HUES48 (cell line): ENCODE measurements at regions not wholly inside any gene's neighbourhood (a gene's known extent, or its start where the extent isn't known, plus 50 kb on each side); places are given as distances from the start of the nearest gene placed in this dataset.

Experiments used
- H3K27ac ChIP-seq: one replicate; pipeline ENCODE4 v1.7.0; 2013; ENCODE audit warnings: low read depth, low read length, inconsistent platforms
- H3K27me3 ChIP-seq: 2 replicates; pipeline ENCODE4 v1.6.1; 2013; ENCODE audit warnings: mild to moderate bottlenecking, low read length; ENCODE audit not compliant: control insufficient read depth, insufficient read depth
- H3K36me3 ChIP-seq: 2 replicates; pipeline ENCODE4 v1.6.1; 2013; ENCODE audit warnings: low read length; ENCODE audit not compliant: control insufficient read depth, insufficient read depth
- H3K4me1 ChIP-seq: 2 replicates; pipeline ENCODE4 v1.6.1; 2013; ENCODE audit warnings: mild to moderate bottlenecking, low read length; ENCODE audit not compliant: control insufficient read depth, insufficient read depth
- H3K4me3 ChIP-seq: 2 replicates; pipeline ENCODE4 v1.5.1; 2013; ENCODE audit warnings: mild to moderate bottlenecking, low read depth, low read length
- H3K9ac ChIP-seq: 2 replicates; pipeline ENCODE4 v1.6.1; 2013; ENCODE audit warnings: mild to moderate bottlenecking, low read depth, low read length, moderate library complexity
- H3K9me3 ChIP-seq: 2 replicates; pipeline ENCODE4 v1.6.1; 2013; ENCODE audit warnings: low read length; ENCODE audit not compliant: control insufficient read depth, insufficient read depth

DNA sequence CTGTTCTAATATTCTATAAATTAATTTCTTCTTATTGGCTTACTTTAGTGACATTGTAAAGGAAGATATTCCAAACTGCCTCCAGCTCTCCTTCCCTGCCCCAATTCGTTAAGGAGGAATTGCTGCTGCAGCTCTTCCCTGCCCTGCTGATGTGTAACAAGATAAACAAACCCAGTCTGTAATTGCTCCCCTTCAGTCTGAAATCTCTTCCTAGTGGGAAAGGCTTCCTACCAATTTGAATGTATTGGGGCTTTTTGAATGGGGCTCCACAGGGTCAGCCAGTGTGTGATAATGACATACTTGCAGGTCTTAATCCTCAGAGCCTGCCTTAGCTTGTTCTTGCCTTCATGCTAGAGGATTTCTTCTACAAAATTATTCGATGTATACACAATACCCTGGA lies 849.9 kb upstream of the GHITM start:
- Histone ChIP-seq H3K9me3 (no peaks in the 10 kb centered on the region), H3K27me3 (no peaks in the 10 kb centered on the region), H3K27ac (no peak overlapping the region), H3K4me3 (no peak overlapping the region), H3K4me1 (no peaks in the 10 kb centered on the region), H3K36me3 (no peaks in the 10 kb centered on the region), H3K9ac (no peak overlapping the region)

DNA sequence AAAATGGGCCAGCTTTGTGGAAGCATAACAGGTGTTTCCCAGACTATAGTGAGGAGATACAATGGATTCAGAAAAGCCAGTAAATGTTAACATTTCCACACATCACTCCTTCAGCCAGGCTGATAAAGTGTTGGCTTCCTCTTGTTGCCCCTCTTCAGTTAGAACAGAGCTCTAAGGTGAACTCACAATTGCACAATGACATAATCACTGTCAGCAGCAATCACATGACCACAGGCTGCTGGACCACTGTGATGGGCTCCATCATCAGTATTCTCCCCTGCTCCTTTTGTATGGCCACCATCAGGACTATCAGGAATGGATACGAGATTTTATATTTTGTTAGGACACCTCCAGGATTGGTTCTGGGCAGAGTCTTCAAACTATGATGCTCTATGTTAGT lies 849.4 kb upstream of the GHITM start:
- Histone ChIP-seq H3K27ac (no peak overlapping the region), H3K4me3 (no peak overlapping the region), H3K9ac (no peak overlapping the region), H3K36me3 (no peaks in the 10 kb centered on the region), H3K27me3 (no peaks in the 10 kb centered on the region), H3K9me3 (no peaks in the 10 kb centered on the region), H3K4me1 (no peaks in the 10 kb centered on the region)

DNA sequence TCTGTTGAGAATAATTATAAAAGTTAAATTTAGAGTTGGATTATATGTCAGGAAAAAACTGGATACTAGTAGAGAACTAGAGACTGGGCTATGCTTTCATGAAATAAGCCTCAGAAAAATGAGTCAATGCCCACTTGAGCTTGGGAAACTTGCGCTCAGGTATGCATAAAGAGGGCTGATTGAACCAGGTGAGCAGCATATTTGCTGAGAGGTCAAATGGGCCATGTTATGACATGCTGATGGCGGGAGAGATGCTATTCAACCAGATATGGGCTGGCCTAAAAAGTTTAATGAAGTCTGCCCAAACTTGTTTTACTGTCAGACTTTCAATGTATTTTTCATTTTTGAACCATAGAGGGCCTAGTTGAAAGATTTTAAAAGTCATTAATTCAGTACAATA lies 837.6 kb upstream of the GHITM start:
- H3K9me3 ChIP-seq, result no peaks in the 10 kb centered on the region

DNA sequence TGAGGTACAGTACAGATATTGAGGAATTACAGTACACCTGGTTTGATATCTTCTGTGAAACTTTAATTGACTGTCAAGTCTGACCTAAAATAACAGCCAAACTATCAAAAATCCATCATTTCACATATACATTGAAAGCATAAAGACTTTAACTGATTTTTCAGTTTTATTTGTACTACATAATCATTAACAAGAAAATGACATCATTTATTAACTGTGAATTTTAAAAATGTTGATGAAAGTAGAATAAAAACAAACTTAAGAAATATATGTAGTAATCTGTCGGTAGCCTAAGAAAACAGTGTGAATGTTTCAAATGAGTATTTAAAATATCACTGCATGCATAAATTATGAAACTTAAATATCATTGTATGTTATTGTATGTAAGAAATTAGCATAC lies 836.7 kb upstream of the GHITM start:
- no peak overlapping the region for H3K27ac ChIP-seq
- H3K4me1 ChIP-seq, result no peaks in the 10 kb centered on the region
- no peaks in the 10 kb centered on the region for H3K36me3 ChIP-seq
- H3K27me3 ChIP-seq, result no peaks in the 10 kb centered on the region
- H3K9me3 ChIP-seq, result no peaks in the 10 kb centered on the region
- H3K9ac ChIP-seq, result no peak overlapping the region
- H3K4me3 ChIP-seq, result no peak overlapping the region

More for the DNA sequence above, 837.6 kb upstream of the GHITM start:
- H3K4me1 ChIP-seq, result no peaks in the 10 kb centered on the region
- H3K9ac ChIP-seq, result no peak overlapping the region
- no peak overlapping the region for H3K4me3 ChIP-seq
- no peak overlapping the region for H3K27ac ChIP-seq
- no peaks in the 10 kb centered on the region for H3K27me3 ChIP-seq
- H3K36me3 ChIP-seq, result no peaks in the 10 kb centered on the region

DNA sequence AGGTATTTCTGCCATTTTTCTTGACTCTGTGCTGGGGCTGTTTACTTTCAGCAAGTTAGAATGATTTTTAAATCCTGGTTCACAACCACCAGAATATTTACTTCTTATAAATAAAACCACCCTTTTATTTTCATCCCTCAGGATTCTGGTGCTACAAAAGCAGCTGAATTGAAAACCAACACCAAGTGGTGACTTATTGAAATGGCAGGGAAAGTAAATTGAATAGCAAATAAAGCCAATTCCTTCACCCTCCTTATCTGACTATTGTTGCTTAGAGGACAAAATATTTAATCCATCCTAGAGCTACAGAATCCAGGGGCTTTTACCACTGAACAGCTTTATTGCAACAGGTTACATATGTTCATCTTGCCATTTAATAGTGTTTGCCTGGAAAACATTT lies 828.6 kb upstream of the GHITM start:
- Histone ChIP-seq H3K4me1 (no peaks in the 10 kb centered on the region), H3K36me3 (no peaks in the 10 kb centered on the region), H3K4me3 (no peak overlapping the region), H3K9me3 (no peaks in the 10 kb centered on the region), H3K27ac (no peak overlapping the region), H3K27me3 (no peaks in the 10 kb centered on the region), H3K9ac (no peak overlapping the region)

DNA sequence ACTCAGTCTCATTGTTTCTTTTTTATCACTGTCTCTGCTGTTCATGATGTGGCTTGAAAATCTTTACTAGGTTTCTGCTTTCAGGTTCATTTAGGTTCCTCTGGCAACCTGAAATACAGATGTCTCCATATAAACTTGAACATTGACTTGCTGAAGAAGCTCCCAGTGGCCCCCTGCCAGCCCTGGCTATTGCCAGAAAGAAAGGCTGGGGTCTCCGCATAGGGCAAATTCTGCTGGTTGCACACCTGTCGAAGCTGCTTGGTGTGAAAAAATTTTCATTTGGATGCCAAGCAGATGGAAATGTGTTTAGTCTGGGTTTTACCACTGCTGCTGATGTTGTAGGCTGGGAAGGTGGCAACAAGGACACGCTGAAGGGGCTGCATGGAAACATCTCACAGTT lies 826.7 kb upstream of the GHITM start:
- Histone ChIP-seq H3K27me3 (no peaks in the 10 kb centered on the region), H3K27ac (no peak overlapping the region), H3K4me1 (no peaks in the 10 kb centered on the region), H3K36me3 (no peaks in the 10 kb centered on the region), H3K9me3 (no peaks in the 10 kb centered on the region), H3K4me3 (no peak overlapping the region), H3K9ac (no peak overlapping the region)

DNA sequence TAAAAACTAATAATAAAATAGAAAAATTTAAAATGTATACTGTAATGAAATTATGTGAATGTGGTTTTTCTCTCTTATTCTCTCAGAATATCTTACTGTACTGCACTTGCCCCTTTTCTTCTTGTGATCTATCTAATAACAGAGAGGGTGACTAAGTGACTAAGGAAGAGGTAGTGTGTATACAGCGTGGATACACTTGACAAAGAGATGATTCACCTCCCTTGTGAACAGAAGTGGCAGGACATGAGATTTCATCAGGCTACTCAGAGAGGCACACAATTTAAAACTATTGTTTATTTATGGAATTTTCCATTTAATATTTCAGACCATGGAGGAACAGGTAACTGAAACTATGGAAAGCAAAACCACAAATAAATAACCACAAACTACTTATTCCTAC lies 806.6 kb upstream of the GHITM start:
- H3K4me1 ChIP-seq, result no peaks in the 10 kb centered on the region
- H3K36me3 ChIP-seq, result no peaks in the 10 kb centered on the region
- H3K4me3 ChIP-seq, result no peak overlapping the region
- no peak overlapping the region for H3K9ac ChIP-seq
- no peak overlapping the region for H3K27ac ChIP-seq
- no peaks in the 10 kb centered on the region for H3K27me3 ChIP-seq
- H3K9me3 ChIP-seq, result no peaks in the 10 kb centered on the region

DNA sequence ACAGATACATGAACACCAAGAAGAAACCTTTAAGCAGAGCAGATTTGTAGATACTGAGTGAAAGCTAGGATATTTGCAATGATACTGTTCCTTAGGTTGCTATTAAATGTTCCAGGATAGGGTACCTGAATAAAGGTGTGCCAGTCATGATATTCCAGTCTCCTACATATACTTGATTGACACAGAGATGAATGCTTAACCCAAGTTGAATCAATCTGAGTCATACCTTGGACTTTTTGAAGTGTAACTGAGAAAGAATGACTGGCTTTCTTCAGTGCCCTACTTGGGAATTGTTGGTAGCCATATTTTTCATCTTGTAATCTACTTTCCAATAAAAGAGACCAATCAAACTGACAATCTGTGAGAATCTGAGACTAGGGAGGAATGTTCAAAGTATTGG lies 805.7 kb upstream of the GHITM start:
- no peaks in the 10 kb centered on the region for H3K36me3 ChIP-seq
- H3K27ac ChIP-seq, result no peak overlapping the region
- H3K27me3 ChIP-seq, result no peaks in the 10 kb centered on the region
- H3K4me1 ChIP-seq, result no peaks in the 10 kb centered on the region
- H3K9me3 ChIP-seq, result no peaks in the 10 kb centered on the region
- H3K4me3 ChIP-seq, result no peak overlapping the region
- no peak overlapping the region for H3K9ac ChIP-seq

DNA sequence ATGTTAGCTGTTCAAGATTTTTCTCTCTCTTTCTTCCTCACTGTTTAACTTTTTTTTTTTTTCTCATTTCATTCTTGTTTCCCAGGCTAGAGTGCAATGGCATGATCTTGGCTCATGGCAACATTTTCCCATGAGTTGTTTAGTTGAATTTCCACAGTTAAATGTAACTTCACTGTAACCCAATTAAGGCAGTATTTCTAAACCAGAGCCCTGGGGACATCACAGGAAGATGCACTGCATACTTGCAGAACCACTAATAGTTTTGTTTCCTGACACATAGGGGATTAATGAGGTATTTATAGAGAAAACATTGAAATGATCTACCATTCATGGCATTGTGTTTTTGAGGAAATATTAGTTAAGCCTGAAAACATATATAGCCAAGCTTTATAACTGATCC lies 795.6 kb upstream of the GHITM start:
- no peak overlapping the region for H3K4me3 ChIP-seq
- H3K4me1 ChIP-seq, result no peaks in the 10 kb centered on the region
- no peak overlapping the region for H3K27ac ChIP-seq
- H3K9me3 ChIP-seq, result no peaks in the 10 kb centered on the region; the same call in 1 of the 2 replicates
- H3K36me3 ChIP-seq, result no peaks in the 10 kb centered on the region
- no peaks in the 10 kb centered on the region for H3K27me3 ChIP-seq
- no peak overlapping the region for H3K9ac ChIP-seq

DNA sequence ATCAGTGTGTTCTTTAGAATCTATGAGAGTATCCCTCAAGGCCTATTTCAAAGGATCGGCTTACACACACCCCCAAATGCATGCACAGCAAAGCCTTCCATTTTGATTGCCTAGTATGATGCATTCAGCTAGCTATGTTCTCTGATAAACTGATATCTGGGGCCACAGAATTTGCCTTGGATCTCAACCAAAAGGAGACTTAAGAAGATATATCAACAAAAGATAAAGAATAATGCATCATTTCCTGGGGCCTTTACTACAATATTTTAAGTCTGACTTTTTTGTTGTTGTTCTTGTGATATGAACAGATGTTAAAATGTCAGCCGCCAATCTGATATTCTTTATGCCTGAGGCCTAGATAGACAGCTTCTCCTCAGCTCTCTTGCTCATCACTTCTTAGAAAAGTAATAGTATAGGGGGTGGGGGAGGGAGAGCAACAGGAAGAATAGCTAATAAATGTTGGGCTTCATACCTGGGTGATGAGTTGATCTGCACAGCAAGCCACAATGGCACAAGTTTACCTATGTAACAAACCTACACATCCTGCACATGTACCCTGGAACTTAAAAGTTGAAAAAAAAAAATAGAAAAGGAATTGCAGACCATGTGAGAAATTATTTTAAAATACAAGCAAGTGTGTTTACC lies 792.9 kb upstream of the GHITM start:
- H3K9ac ChIP-seq, result no peak overlapping the region
- H3K27me3 ChIP-seq, result no peaks in the 10 kb centered on the region
- no peaks in the 10 kb centered on the region for H3K36me3 ChIP-seq
- no peak overlapping the region for H3K27ac ChIP-seq
- no peaks in the 10 kb centered on the region; the same call in 1 of the 2 replicates for H3K9me3 ChIP-seq
- no peaks in the 10 kb centered on the region for H3K4me1 ChIP-seq
- H3K4me3 ChIP-seq, result no peak overlapping the region

DNA sequence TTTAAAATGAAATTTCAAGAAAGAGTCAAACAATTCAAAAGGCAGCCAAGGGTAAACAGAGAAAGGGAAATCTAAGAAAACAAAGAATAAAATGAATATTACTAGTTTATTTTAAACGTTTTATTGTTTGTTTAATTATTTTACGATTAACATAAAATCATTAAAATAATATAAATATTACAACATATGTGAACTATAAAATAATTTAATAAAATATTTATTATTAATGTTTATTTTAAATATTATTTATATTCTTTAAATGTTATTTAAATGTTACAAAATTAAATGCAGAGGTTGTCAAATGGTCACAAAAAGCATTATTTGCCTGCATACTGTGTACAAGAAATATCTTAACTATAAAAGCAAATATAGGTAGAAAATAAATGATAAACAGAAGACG lies 786.7 kb upstream of the GHITM start:
- Histone ChIP-seq H3K27me3 (no peaks in the 10 kb centered on the region), H3K27ac (no peak overlapping the region), H3K4me3 (no peak overlapping the region), H3K9me3 (no peaks in the 10 kb centered on the region), H3K9ac (no peak overlapping the region), H3K36me3 (no peaks in the 10 kb centered on the region), H3K4me1 (no peaks in the 10 kb centered on the region)

DNA sequence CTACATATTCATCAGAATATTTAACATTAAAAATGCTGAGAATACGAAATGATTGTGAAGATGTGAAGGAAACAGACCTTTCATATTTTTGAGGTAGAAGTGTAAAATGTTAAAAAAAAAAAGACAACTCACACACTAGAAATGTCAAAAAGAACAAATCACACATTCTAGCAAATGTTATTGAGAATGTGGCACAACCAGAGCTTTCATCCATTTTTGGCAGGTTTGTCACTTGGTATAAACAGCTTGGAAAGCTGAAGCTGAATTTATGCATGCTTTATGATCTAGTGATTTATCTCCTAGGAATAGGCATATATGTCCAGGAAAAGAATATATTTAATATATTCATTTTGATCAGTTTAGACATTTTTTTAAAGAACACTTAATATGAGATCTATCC lies 784.9 kb upstream of the GHITM start:
- Histone ChIP-seq H3K9ac (no peak overlapping the region), H3K27ac (no peak overlapping the region), H3K4me3 (no peak overlapping the region)

More for the DNA sequence above, 784.9 kb upstream of the GHITM start:
- Histone ChIP-seq H3K9me3 (no peaks in the 10 kb centered on the region), H3K4me1 (no peaks in the 10 kb centered on the region), H3K36me3 (no peaks in the 10 kb centered on the region), H3K27me3 (no peaks in the 10 kb centered on the region)
